HG02610 (cell line): ENCODE measurements at regions not wholly inside any gene's neighbourhood (a gene's known extent, or its start where the extent isn't known, plus 50 kb on each side); places are given as distances from the start of the nearest gene placed in this dataset.

ENCODE experiments used
- ATAC-seq: cut with Tn5 transposase; IDR thresholded peaks from one replicate; pipeline ENCODE4 v1.9.1; 2021; ENCODE audit warnings: mild to moderate bottlenecking, moderate library complexity; ENCODE audit not compliant: unreplicated experiment

GRCh38 chr17:33750943-33751701 lies 458.0 kb upstream of the ASIC2 start:
- ATAC-seq, result no peak

GRCh38 chr17:33751702-33752065 lies 458.6 kb upstream of the ASIC2 start:
- no peak for ATAC-seq

DNA sequence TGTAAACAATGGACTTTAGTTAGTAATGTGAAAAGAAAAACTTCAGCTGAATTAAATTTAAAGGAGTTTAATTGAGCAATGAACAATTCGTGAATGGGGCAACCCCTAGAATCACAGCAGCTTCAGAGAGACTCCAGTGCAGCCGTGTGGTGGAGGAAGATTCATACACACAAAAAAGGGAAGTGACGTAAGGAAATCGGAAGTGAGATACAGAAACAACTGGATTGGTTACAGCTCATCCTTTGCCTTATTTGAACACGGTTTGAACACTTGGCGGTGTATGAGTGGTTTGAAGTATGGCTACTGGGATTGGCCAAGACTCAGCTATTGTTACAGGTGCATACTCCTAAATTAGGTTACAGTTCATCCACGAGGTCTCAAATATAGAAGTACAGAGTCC lies 460.4 kb upstream of the ASIC2 start:
- ATAC-seq, result no peak

DNA sequence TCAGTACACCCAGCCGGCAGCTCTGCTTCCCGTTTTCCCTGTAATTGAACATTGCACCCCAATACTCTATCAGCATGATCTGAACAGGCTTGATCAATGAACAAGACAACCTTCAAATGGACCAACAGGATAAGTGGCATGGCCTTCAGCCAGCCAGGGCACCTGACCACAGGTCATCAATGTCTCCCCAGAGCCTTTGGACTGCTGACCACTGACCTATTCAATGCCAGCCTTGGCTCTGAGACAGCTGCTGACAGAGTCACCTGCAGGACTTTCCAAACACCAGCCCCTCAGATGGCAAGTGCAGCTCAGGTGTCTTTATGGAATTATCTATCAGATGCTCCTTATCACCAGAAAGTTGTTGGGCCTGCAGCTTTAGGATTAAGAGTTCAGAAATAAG lies 462.9 kb upstream of the ASIC2 start:
- no peak for ATAC-seq

GRCh38 chr17:33765871-33766270 lies 472.8 kb upstream of the ASIC2 start:
- no peak for ATAC-seq

DNA sequence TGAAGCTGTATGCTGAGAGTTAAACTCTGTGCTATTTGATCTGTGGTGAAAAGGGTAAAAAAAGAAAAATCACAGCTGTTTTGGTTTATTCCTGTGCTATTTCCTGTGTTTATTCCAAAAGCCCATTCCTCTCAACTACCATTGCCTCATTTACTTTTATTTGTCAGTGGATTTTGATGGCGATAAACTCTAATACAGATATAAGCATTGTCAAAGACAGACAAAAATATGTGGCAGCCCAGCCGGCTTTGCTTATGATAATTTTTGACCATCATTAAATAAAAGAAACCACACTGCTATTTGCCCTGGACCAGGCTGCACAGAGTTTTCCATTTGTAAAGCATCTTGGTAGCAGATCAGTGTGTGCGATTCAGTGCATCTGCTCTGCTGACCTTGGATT lies 473.6 kb upstream of the ASIC2 start:
- ATAC-seq, result no peak

- ATAC-seq, result no peak
Observed at GRCh38 chr17:33769066-33769465, 476.0 kb upstream of the ASIC2 start.

DNA sequence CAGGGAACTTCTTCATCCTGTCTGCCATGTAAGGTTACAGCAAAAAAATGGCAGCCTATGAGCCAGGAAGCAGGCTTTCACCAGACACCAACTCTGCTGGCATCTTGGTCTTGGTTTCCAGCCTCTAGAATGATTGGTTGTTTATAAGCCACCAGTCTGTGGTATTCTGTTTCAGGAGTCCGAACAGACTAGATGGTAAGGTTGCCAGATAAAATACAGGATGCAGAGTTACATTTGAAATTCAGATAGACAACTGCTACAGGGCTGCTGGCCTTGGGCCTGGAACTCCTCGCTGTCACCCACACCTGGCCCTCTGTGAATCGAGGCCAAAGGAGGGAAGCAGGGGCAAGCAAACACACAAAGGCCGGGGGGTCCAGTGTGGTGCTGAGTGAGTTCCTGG lies 478.8 kb upstream of the CCL2 start:
- ATAC-seq, result no peak

DNA sequence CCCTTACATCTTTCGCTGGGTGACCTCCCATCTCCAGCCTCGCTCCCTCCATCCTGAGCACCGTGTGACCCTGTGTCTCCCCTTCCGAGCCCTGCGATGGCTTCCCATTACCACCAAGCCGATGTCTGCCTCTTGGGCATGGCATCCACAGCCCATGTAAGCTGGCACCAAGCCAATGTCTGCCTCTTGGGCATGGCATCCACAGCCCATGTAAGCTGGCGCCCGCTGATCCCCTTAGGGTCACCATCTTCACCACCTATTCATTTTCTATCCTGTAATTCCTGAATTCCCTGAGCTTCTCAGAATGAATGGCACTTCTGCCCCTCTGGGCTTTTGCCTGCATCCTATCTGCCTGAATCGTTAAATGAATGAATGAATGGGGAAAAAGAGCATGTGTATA lies 478.2 kb upstream of the CCL2 start:
- no peak for ATAC-seq

GRCh38 chr17:33777674-33778073 lies 477.4 kb upstream of the CCL2 start:
- ATAC-seq, result no peak

DNA sequence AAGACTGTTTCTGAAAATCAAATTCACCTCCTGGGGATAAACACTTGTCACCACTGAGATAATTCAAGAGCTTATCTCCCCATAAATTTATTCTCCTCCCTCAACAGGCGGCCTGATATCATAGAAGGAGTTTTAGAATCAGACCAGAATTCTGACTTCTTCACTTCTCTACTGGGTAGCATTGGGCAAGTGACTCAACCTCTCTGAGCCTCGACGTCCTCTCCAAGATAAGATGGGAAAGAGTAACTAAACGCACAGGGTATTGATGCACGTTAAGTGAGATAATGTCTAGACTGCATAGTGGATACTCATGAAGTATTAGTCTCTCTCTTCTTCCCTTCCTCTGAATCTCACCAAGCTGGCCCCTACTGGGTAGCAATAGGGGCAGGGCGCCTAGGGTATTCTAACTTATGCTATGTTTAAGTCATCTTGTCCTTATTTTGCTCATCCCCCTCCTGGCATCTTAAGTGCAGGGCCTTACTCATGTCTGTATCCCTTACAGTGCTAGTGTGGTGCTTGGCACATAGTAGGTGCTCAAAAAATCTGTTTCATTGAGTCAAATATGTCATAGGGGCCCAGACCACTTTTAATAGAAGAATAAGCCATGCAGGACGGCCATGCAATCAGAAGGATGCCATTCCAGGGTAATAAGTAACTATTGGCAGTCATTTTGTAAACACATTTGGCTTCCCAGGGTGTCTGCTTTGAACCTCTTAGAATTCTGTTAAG lies 476.4 kb upstream of the CCL2 start:
- no peak for ATAC-seq

GRCh38 chr17:33779234-33779591 lies 475.9 kb upstream of the CCL2 start:
- ATAC-seq, result no peak

DNA sequence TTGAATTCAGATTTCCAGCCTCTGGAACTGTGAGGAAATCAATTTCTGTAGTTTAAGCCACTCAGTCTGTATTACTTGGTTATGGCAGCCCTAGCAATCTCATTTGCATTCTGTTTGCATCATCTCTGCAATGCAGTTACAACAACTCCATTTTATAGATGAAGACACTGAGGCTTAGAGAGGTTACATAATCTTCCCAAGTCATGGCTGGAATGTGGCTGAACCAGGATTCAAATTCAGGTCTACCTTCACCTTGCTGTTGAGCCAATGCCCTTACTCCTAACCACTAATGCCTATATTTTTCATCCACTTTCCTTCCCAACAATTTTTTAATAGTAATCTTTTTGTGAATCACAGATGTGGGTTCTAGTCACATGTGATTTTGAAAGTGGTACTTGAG lies 469.8 kb upstream of the CCL2 start:
- ATAC-seq, result no peak

GRCh38 chr17:33786478-33786877 lies 468.6 kb upstream of the CCL2 start:
- ATAC-seq, result no peak

- no peak for ATAC-seq
Observed at GRCh38 chr17:33789658-33790057, 465.4 kb upstream of the CCL2 start.

- ATAC-seq, result no peak
Observed at GRCh38 chr17:33797181-33797580, 457.9 kb upstream of the CCL2 start.

- no peak for ATAC-seq
Observed at GRCh38 chr17:33798308-33798707, 456.8 kb upstream of the CCL2 start.

DNA sequence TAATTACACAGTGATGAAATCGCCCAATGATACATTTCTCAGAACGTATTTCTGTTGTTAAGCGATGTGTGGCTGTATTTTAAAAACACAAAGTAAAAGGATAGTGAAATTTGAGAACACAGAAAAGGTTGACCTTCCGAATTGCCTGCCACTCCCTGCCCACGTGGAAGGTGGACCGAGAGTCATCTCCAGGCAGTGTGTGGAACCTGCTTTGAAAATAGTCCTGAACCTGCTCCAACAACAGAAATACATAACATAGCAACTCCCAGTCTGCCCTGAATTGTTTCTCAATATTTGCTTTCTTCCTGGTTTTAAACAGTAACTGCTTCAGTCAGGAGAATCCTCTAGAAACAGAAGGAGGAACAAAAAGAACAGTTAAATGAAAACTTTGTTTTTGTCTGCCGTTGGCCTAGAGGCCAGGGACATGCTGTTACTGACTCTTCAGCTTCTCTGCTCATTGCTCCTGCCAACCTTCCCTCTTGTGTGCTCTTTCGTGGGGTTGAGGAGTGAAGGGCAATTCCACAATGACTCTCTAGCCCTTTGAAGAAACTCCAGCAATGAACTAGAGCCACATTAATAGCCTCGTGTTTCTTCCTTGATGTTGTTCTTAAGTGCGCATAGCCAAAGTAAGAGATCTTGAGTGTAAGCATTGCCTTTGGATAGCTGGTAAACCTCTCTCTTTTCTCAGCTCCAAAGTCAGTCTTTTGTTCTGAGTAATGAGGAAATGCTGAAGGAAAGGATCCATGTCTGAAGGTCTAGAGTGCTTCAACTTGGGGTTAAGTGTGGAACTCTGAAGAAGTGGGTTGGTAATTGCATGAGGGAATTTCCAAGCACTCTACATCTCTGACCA lies 452.5 kb upstream of the CCL2 start:
- ATAC-seq, result no peak

GRCh38 chr17:33803199-33803685 lies 451.8 kb upstream of the CCL2 start:
- no peak for ATAC-seq

GRCh38 chr17:33803686-33804085 lies 451.4 kb upstream of the CCL2 start:
- ATAC-seq, result no peak

GRCh38 chr17:33804401-33804800 lies 450.7 kb upstream of the CCL2 start:
- no peak for ATAC-seq

GRCh38 chr17:33806631-33807030 lies 448.5 kb upstream of the CCL2 start:
- ATAC-seq, result no peak
